Endothelial cell of umbilical vein (primary cell): ENCODE measurements at regions not wholly inside any gene's neighbourhood (a gene's known extent, or its start where the extent isn't known, plus 50 kb on each side); places are given as distances from the start of the nearest gene placed in this dataset.

Experiments
- BruUV-seq: library from RNA; stranded (reverse); fragments of 400-500 nt; replicated peaks from 2 replicates; lab custom pipeline; 2021; lab: Mats Ljungman, UMichigan
- CTCF ChIA-PET: fragments of 300-600, 350-600 bp; sonication (Branson Sonifier 250); formaldehyde crosslinking; loops from one replicate; lab custom pipeline; 2021; ENCODE audit warnings: antibody characterized with exemption, inconsistent platforms; lab: Charles Lee
- POLR2A ChIA-PET: fragments of 300-600, 350-600 bp; sonication (Branson Sonifier 250); formaldehyde crosslinking; loops from one replicate; lab custom pipeline; 2021; ENCODE audit warnings: antibody characterized with exemption, inconsistent platforms; lab: Charles Lee
- DNase-seq: peaks from one replicate; pipeline ENCODE4 v3.0.0-alpha.2; 2011; ENCODE audit warnings: low read depth, low spot score
- FAIRE-seq: peaks from 2 replicates; lab custom pipeline; 2011; peaks lifted over from hg19 to GRCh38; lab: Jason Lieb, UNC
- H2AFZ ChIP-seq: 2 replicates; pipeline ENCODE4 v1.6.0; 2012; ENCODE audit warnings: low read depth, low read length, control low read depth, inconsistent platforms
- H3K27ac ChIP-seq: 2 replicates; pipeline ENCODE4 v1.5.1; 2011; ENCODE audit warnings: low read depth, mild to moderate bottlenecking, control low read depth, low read length, moderate library complexity; ENCODE audit not compliant: insufficient read depth
- H3K27me3 ChIP-seq, 2 experiments: 2 replicates each; pipeline versions ENCODE4 v1.6.0 to v1.6.1; 2011; ENCODE audit warnings: low read length in 2 of 2, mixed read lengths in 1 of 2; ENCODE audit not compliant: control insufficient read depth in 2 of 2, insufficient read depth in 2 of 2
- H3K36me3 ChIP-seq, 2 experiments: 2 replicates in 1 of 2; 3 replicates in 1 of 2; pipeline ENCODE4 v1.5.1; 2011; ENCODE audit warnings: low read length in 2 of 2, mild to moderate bottlenecking in 1 of 2, moderate library complexity in 1 of 2; ENCODE audit not compliant: control insufficient read depth in 2 of 2, insufficient read depth in 2 of 2; ENCODE audit errors: extremely low read depth in 1 of 2
- H3K4me1 ChIP-seq: 3 replicates; pipeline ENCODE4 v1.5.1; 2011; ENCODE audit warnings: mild to moderate bottlenecking, low read length; ENCODE audit not compliant: control insufficient read depth, insufficient read depth; ENCODE audit errors: extremely low read depth
- H3K4me2 ChIP-seq: 2 replicates; pipeline ENCODE4 v1.6.1; 2011; ENCODE audit warnings: low read length, control low read depth, mixed read lengths; ENCODE audit not compliant: insufficient read depth
- H3K4me3 ChIP-seq, 3 experiments: fragments of 200-600 bp in 1 of 3; sonication (generic), shearing (Covaris generic) in 1 of 3; replicated peaks in 1 of 3; 2 replicates each; pipeline ENCODE4 v1.5.1; 2011 to 2016; ENCODE audit warnings: control low read depth in 3 of 3, low read length in 3 of 3, mild to moderate bottlenecking in 2 of 3, inconsistent platforms in 1 of 3, low read depth in 1 of 3, moderate library complexity in 1 of 3; ENCODE audit not compliant: insufficient read depth in 1 of 3
- H3K79me2 ChIP-seq: 2 replicates; pipeline ENCODE4 v1.6.0; 2012; ENCODE audit warnings: low read length, inconsistent platforms; ENCODE audit not compliant: control insufficient read depth, insufficient read depth
- H3K9ac ChIP-seq: replicated peaks from 2 replicates; pipeline ENCODE3; 2011; ENCODE audit warnings: low read length, control low read depth; ENCODE audit not compliant: insufficient read depth; ENCODE audit errors: extremely low read depth
- H3K9me1 ChIP-seq: replicated peaks from 3 replicates; pipeline ENCODE4 v1.6.0; 2011; ENCODE audit warnings: mild to moderate bottlenecking, low read length; ENCODE audit not compliant: control insufficient read depth, insufficient read depth; ENCODE audit errors: extremely low read depth
- H3K9me3 ChIP-seq: replicated peaks from 2 replicates; pipeline ENCODE4 v1.5.1; 2012; ENCODE audit warnings: low read length, inconsistent platforms; ENCODE audit not compliant: control insufficient read depth, insufficient read depth
- H4K20me1 ChIP-seq: replicated peaks from 2 replicates; pipeline ENCODE3; 2011; ENCODE audit warnings: mild to moderate bottlenecking, low read length; ENCODE audit not compliant: control insufficient read depth, insufficient read depth; ENCODE audit errors: extremely low read depth
- CTCF ChIP-seq, 2 donors: IDR thresholded peaks; 1 replicate in 1 of 2; 2 replicates in 1 of 2; pipeline ENCODE4 v1.5.1; 2011; ENCODE audit warnings: low read length in 2 of 2, mild to moderate bottlenecking in 2 of 2, moderate library complexity in 2 of 2, control low read depth in 1 of 2, inconsistent platforms in 1 of 2, low read depth in 1 of 2; ENCODE audit not compliant: insufficient read depth in 1 of 2; ENCODE audit errors: extremely low read depth in 1 of 2
- EZH2 ChIP-seq: IDR thresholded peaks from 2 replicates; pipeline ENCODE4 v1.6.1; 2012; ENCODE audit warnings: borderline replicate concordance, low read depth, mild to moderate bottlenecking, moderate library complexity, low read length, inconsistent platforms; ENCODE audit not compliant: severe bottlenecking
- FOS ChIP-seq: IDR thresholded peaks from 2 replicates; pipeline ENCODE4 v1.6.1; 2011; ENCODE audit warnings: mild to moderate bottlenecking, low read length, moderate library complexity, borderline replicate concordance; ENCODE audit not compliant: insufficient read depth
- GATA2 ChIP-seq: IDR thresholded peaks from 2 replicates; pipeline ENCODE4 v1.7.0; 2011; ENCODE audit warnings: low read depth, mild to moderate bottlenecking, moderate library complexity, mixed read lengths, low read length; ENCODE audit not compliant: insufficient read length, insufficient read depth
- JUN ChIP-seq: IDR thresholded peaks from 2 replicates; pipeline ENCODE4 v1.6.1; 2011; ENCODE audit warnings: borderline replicate concordance, low read depth; ENCODE audit not compliant: insufficient read length, insufficient read depth
- MAX ChIP-seq: IDR thresholded peaks from 2 replicates; pipeline ENCODE4 v1.6.1; 2011; ENCODE audit not compliant: insufficient read depth, insufficient read length
- MYC ChIP-seq: IDR thresholded peaks from one replicate; pipeline ENCODE4 v1.6.1; 2011; ENCODE audit warnings: mild to moderate bottlenecking, low read depth, low read length
- POLR2A ChIP-seq: IDR thresholded peaks from 2 replicates; pipeline ENCODE4 v1.6.1; 2012; ENCODE audit warnings: low read depth, mild to moderate bottlenecking, control low read depth, low read length
- POLR2AphosphoS5 ChIP-seq: IDR thresholded peaks from 2 replicates; pipeline ENCODE4 v1.6.1; 2012; ENCODE audit warnings: low read depth, mild to moderate bottlenecking, control low read depth, low read length, moderate library complexity; ENCODE audit not compliant: insufficient read depth
- dilution Hi-C: fragments of 300-500 bp; cut with MboI; formaldehyde crosslinking; loops from one replicate; pipeline ENCODE4 v1.15.0; 2019; ENCODE audit warnings: low sequenced_read_pairs; ENCODE audit not compliant: extremely low pct_ligation_motif_present
- intact Hi-C: fragments of 100-400 bp; cut with micrococcal nuclease; formaldehyde crosslinking; loops from one replicate; pipeline ENCODE4 v1.10.0; 2022

GRCh38 chr9:6109986-6110385 is 94.6 kb upstream of the RANBP6 start:
- H3K27ac ChIP-seq = no peak overlapping the region
- DNase-seq (no peak), FAIRE-seq (no peak)
- CTCF ChIA-PET = no interaction called here
- H3K9ac ChIP-seq = no peak overlapping the region
- H3K4me3 ChIP-seq = no peak overlapping the region
- BruUV-seq = no TSS peak
- no peaks in the 10 kb centered on the region for H3K9me3 ChIP-seq
- no peaks in the 10 kb centered on the region for H4K20me1 ChIP-seq
- no peaks in the 10 kb centered on the region for H3K36me3 ChIP-seq
- peak overlapping the region; percentile 18 for H2AFZ ChIP-seq
- no peak overlapping the region for H3K4me2 ChIP-seq
- dilution Hi-C loops = no loop called here
- intact Hi-C loops = no loop called here
- TF ChIP-seq EZH2 = no peak
- no peak for TF ChIP-seq MAX
- TF ChIP-seq GATA2 = no peak
- TF ChIP-seq POLR2AphosphoS5 = no peak
- TF ChIP-seq FOS = no peak
- TF ChIP-seq JUN = no peak
- TF ChIP-seq POLR2A = no peak
- H3K27me3 ChIP-seq = no peaks in the 10 kb centered on the region
- POLR2A ChIA-PET = no interaction called here
- peaks cover 3% of the 10 kb centered on the region for H3K4me1 ChIP-seq
- H3K79me2 ChIP-seq = no peaks in the 10 kb centered on the region
- H3K9me1 ChIP-seq = no peaks in the 10 kb centered on the region

GRCh38 chr9:6109571-6109970 is 94.1 kb upstream of the RANBP6 start:
- DNase-seq = no peak
- H3K27me3 ChIP-seq = no peaks in the 10 kb centered on the region
- H3K9me1 ChIP-seq = no peaks in the 10 kb centered on the region
- no peaks in the 10 kb centered on the region for H3K79me2 ChIP-seq
- no peaks in the 10 kb centered on the region for H4K20me1 ChIP-seq
- no TSS peak for BruUV-seq
- CTCF ChIA-PET = interaction anchor here (3.4 kb wide), 1 partner anchor 55 kb away, joined by 32 read pairs; no protein-coding TSS in a partner anchor
- POLR2A ChIA-PET = no interaction called here
- no peaks in the 10 kb centered on the region for H3K36me3 ChIP-seq
- no peak for FAIRE-seq
- dilution Hi-C loops (no loop called here), intact Hi-C loops (no loop called here)
- no peak overlapping the region for H3K4me2 ChIP-seq
- H3K27ac ChIP-seq = no peak overlapping the region
- H3K9me3 ChIP-seq = no peaks in the 10 kb centered on the region
- peaks cover 3% of the 10 kb centered on the region for H3K4me1 ChIP-seq
- no peak overlapping the region for H3K9ac ChIP-seq
- no peak for TF ChIP-seq JUN
- TF ChIP-seq MYC = no peak
- no peak for TF ChIP-seq MAX
- no peak for TF ChIP-seq POLR2A
- TF ChIP-seq GATA2 = no peak
- no peak for TF ChIP-seq POLR2AphosphoS5
- no peak for TF ChIP-seq CTCF (IDR thresholded peaks at IDR 0.05; ENCODE audit: extremely low read depth in 1 of 2, insufficient read depth in 1 of 2, low read depth in 1 of 2, low read length in 2 of 2)
- TF ChIP-seq EZH2 = no peak
- TF ChIP-seq FOS = no peak
- H2AFZ ChIP-seq = no peak overlapping the region
- no peak overlapping the region for H3K4me3 ChIP-seq
